CD4-positive, alpha-beta T cell treated with Interleukin-1 beta for 1 hour (primary cell): ENCODE measurements at regions not wholly inside any gene's neighbourhood (a gene's known extent, or its start where the extent isn't known, plus 50 kb on each side); places are given as distances from the start of the nearest gene placed in this dataset.
"Not testable (repeated sequence)": the region's sequence is repeated elsewhere in the genome, so short reads cannot be mapped to it uniquely, and the experiment has no call there.

Experiments
- DNase-seq, 2 donors: peaks; one replicate each; pipeline ENCODE4 v3.0.0-alpha.2; 2020 to 2022

- DNase-seq, result no peak
Measured at GRCh38 chr3:18236726-18237125, 188.4 kb downstream of the SATB1 start.

- no peak for DNase-seq
Measured at GRCh38 chr3:18234717-18235335, 190.3 kb downstream of the SATB1 start.

GRCh38 chr3:18233987-18234716, 191.0 kb downstream of the SATB1 start:
- DNase-seq, result no peak

- no peak for DNase-seq
Measured at GRCh38 chr3:18232317-18232716, 192.8 kb downstream of the SATB1 start.

- no peak for DNase-seq
Measured at GRCh38 chr3:18228060-18228459, 197.1 kb downstream of the SATB1 start.

- no peak for DNase-seq
Measured at GRCh38 chr3:18225709-18226108, 199.4 kb downstream of the SATB1 start.

GRCh38 chr3:18224426-18224825, 200.7 kb downstream of the SATB1 start:
- no peak for DNase-seq

GRCh38 chr3:18223974-18224373, 201.2 kb downstream of the SATB1 start:
- DNase-seq, result no peak

- peak in 1 of 2 donors; percentile 51 for DNase-seq
Measured at GRCh38 chr3:18223571-18223970, 201.6 kb downstream of the SATB1 start.

- no peak for DNase-seq
Measured at GRCh38 chr3:18222686-18223085, 202.5 kb downstream of the SATB1 start.

GRCh38 chr3:18217507-18218174, 207.5 kb downstream of the SATB1 start:
- no peak for DNase-seq

- no peak for DNase-seq
Measured at GRCh38 chr3:18216996-18217395, 208.1 kb downstream of the SATB1 start.

GRCh38 chr3:18215639-18216038, 209.5 kb downstream of the SATB1 start:
- DNase-seq, result no peak

- DNase-seq, result no peak
Measured at GRCh38 chr3:18211116-18211515, 214.0 kb downstream of the SATB1 start.

GRCh38 chr3:18208856-18209255, 216.3 kb downstream of the SATB1 start:
- DNase-seq, result peak in 1 of 2 donors; percentile 4

- no peak for DNase-seq
Measured at GRCh38 chr3:18208091-18208490, 217.0 kb downstream of the SATB1 start.

- DNase-seq, result no peak
Measured at GRCh38 chr3:18207226-18207625, 217.9 kb downstream of the SATB1 start.

- DNase-seq, result not testable (repeated sequence)
Measured at GRCh38 chr3:18205701-18206100, 219.4 kb downstream of the SATB1 start.

- no peak for DNase-seq
Measured at GRCh38 chr3:18201315-18201714, 223.8 kb downstream of the SATB1 start.

- DNase-seq, result no peak
Measured at GRCh38 chr3:18199757-18200156, 225.4 kb downstream of the SATB1 start.

GRCh38 chr3:18195836-18196235, 229.3 kb downstream of the SATB1 start:
- DNase-seq, result no peak

GRCh38 chr3:18194431-18194830, 230.7 kb downstream of the SATB1 start:
- DNase-seq, result no peak

- no peak for DNase-seq
Measured at GRCh38 chr3:18190646-18191045, 234.5 kb downstream of the SATB1 start.
